LoVo (cell line): ENCODE measurements at regions not wholly inside any gene's neighbourhood (a gene's known extent, or its start where the extent isn't known, plus 50 kb on each side); places are given as distances from the start of the nearest gene placed in this dataset.
"Not testable (repeated sequence)": the region's sequence is repeated elsewhere in the genome, so short reads cannot be mapped to it uniquely, and the experiment has no call there.

ENCODE experiments used
- DNase-seq: peaks from one replicate; pipeline ENCODE4 v3.0.0-alpha.2; 2016; ENCODE audit warnings: low spot score

- DNase-seq = no peak
Observed at GRCh38 chr4:180973894-180974293, 1269.3 kb upstream of the TENM3 start.

- DNase-seq = no peak
Observed at GRCh38 chr4:180990931-180991330, 1252.3 kb upstream of the TENM3 start.

GRCh38 chr4:180993244-180993836 is 1249.9 kb upstream of the TENM3 start:
- no peak for DNase-seq

GRCh38 chr4:180994722-180995121 is 1248.5 kb upstream of the TENM3 start:
- DNase-seq = no peak

GRCh38 chr4:180999217-180999616 is 1244.0 kb upstream of the TENM3 start:
- DNase-seq = no peak

DNA sequence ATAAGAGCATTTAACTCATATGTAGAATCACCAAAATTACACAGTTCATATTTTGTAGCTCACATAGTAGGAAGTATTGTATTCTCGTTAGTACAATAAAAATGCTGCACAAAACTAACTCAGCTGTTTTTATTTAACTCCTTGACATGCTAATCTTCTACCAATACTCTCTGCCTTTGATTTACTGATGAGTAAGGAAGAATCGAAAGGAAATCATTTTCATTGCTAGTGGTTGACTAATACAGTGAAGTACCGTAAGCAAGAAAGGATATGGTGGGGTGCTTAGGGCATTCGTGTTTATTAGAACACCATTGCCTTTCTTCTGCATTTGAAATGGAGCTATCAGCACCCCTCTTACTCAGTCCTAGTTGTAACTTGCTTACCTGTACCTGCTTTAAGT is 1239.1 kb upstream of the TENM3 start:
- no peak for DNase-seq

DNA sequence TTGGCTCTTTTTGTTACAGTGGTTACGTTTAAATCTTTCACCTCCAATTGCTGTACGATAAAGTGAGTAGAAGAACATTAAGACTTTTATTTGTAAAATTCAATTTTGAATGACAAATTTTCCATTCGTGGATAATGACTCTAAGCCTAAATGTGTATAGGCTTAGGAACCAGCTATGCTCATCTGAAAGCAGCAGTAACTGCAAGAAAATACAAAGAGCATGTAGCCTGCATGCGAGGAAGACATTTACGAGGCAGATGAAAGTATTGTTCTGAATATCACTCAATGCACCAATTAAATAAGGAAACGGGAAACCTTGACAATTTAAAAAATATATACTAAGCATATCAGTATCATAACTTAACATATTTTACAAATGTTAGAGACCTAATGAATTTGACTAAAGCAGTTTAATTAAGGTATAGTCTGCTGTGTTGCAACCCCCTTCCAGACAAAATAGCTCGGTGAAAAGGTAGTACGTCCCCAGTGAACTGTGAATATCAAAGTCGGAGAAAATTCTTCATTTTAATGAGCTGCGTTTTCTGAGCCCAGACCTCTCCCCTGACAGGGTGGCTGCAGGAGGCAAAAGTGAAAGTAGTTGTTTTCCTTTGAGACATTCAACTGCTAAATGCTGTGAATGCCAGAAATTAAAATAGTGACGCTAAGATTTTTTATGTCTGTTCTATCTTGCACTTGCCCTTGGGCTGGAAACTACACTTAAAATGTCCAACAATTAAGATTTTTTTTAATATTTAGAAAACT is 1236.5 kb upstream of the TENM3 start:
- no peak for DNase-seq

DNA sequence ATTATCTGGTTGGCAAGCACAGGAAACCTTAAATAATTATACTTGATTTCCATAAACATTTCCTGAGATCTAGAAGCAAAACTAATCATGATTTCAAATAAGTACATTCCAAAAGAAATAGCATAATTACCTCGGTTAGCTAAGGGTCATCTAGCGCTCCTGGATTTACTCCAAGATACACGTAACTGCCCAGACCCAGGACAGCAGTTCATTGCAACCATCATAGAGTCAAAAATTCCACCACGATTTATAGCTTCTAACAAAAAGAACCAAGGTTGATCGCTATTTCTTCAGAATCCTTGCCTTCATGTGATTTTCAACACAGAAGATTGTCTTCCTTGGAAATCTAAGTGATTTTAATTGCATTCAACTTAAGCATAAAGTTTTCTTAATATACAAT is 1235.5 kb upstream of the TENM3 start:
- DNase-seq = no peak

DNA sequence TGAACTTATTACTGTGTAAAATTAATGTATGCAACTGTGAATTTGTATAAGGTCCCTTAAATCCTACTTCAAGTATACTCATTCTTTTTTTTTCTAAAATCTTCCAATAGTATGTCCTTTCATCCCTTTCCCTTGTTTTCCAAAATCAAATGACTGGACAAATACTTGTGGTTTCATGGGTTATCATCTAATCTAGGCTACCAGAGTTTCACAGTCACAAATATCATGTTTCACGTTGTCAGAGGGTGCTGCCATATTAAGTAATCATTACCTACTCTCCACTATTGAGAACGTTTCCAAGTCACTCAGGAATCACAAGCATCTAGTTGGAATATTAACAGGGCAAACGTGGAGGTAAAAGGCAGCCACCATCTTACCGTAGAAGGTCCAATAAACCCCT is 1235.0 kb upstream of the TENM3 start:
- DNase-seq = no peak

DNA sequence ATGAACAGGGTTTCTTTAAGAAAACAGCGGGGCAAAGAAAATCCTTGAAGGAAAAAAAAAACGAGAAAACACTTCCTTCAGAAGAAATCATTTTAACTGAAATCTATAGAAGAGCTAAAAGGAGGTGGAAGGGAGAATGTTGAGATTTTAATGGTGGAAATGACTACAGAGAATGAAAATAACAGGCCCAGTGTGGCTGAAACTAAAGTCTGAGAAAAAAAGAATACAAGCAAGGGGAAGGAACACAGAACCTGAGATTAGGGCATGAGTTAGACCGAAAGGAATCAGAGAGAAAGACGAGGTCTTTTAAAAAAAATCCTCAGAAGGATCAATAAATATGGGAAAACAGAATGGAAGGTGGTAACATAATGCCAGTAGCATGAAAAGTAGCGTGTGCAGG is 1230.0 kb upstream of the TENM3 start:
- DNase-seq = no peak

- no peak for DNase-seq
Observed at GRCh38 chr4:181017038-181017437, 1226.2 kb upstream of the TENM3 start.

DNA sequence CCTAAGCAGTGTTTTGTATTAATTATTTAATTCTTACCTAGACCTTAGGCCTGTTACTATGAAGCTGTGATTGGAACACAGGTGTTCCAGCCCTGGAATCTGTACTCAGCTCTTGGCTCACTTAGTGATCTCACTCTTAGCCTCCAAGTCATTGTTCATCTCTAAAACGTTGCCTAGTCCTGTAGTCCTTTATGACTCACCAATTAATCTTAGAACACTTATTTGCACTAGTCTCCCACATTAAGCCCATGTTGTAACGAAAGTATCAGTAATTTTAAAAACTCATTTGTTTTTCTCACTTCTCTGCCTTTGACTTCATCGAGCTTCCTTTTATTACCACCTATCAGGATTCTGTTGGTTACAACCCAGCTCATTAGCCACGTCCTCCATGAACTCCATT is 1224.7 kb upstream of the TENM3 start:
- no peak for DNase-seq

GRCh38 chr4:181018913-181019312 is 1224.3 kb upstream of the TENM3 start:
- no peak for DNase-seq

DNA sequence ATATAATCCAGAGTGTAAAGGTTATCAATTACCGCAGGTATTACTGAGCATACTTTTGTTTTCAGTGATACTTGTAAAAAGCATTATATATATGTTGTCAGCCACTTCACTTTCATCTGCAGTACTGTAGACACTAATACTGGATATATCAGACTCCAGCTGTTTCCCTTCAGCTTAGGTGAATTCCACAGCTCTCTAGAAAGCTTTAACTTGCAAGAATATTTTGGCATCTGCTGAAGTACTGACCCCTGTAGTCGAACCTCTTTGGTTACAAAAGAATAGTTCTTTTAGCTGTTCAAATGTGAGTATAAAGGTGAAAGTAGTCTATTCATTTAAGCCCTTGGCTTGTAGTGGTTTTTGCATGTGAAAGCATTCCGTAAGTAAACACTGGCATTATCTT is 1222.7 kb upstream of the TENM3 start:
- no peak for DNase-seq

GRCh38 chr4:181021213-181021612 is 1222.0 kb upstream of the TENM3 start:
- no peak for DNase-seq

DNA sequence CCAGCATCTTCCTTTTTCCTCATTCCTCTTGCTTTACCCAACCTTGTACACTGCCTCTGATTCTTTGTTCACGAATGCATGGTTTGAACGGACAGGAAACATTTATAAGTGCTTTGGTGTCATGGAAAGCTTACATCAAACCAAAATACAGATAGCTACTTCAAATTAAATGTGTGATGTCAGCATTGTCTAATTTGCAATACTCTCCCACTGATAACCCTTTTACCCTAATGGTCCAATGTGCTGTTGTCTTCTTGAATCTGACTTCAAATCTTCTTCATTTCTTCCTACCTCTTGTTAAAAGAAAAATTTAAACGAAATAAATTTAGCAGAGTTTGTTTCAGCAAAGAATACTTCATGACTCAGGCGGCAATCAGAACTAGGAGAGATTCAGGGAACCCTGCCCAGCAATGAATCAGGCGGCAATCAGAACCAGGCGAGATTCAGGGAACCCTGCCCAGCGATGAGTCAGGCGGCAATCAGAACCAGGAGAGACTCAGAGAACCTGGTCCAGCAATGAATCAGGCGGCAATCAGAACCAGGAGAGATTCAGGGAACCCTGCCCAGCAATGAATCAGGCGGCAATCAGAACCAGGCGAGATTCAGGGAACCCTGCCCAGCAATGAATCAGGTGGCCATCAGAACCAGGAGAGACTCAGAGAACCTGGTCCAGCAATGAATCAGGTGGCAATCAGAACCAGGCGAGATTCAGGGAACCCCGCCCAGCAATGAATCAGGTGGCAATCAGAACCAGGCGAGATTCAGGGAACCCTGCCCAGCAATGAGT is 1212.9 kb upstream of the TENM3 start:
- DNase-seq = not testable (repeated sequence)

- no peak for DNase-seq
Observed at GRCh38 chr4:181030961-181031360, 1212.2 kb upstream of the TENM3 start.

GRCh38 chr4:181043486-181043885 is 1199.7 kb upstream of the TENM3 start:
- DNase-seq = no peak

DNA sequence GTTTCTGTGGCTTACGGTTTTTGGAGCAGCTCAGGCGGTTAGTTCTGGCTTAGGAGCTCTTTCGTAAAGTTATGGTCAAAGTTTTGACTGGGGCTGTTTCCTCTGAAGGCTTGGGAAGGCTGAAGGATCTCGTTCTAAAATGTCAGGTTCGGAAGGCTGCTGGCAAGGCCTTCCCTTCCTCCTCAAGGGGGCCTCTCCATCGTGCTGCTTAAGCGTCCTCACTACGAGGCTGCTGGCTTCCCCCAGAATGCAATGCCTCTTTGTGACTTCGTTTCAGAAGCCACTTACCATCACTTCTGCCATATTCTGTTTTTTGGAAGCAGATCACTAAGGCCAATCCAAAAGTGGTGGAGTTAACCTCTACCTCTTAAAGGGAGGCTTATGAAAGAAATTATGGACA is 1196.4 kb upstream of the TENM3 start:
- no peak for DNase-seq

DNA sequence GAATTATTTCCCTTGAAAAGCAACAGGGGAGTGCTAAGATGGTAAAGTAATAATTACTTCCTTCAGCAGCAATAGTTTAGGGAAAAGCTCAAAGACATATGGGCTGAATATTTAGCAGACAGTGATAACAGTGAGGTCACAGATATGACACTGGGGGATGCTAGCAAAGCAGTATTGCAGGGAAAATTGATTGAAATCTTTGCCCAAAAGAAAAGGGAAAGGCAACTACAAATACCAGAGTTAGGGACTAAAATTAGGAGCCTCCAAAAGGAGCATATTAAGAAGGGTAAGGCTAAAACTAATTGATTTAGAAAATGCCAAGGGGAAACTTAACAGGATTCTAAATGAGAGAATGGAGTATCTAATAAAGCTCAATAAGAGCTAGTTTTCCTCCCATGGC is 1191.3 kb upstream of the TENM3 start:
- no peak for DNase-seq

DNA sequence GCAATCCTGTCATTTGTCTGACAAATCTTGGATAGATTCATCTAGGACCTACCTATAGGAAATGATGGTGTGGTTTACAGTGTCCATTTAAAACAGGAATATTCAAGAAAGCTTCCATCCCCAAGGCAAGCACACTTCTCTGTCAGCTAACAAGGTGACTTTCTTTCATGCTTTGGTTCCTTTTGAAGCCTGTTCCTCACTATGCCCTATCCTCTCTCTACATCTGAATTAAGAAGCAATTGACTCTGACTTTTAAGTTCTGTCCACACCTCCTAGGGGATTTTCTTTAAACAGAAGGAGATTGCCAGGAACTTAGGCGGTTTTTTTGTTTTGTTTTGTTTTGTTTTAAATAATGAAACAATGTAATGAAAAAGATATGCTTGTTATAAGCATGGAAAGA is 1181.4 kb upstream of the TENM3 start:
- DNase-seq = no peak

- DNase-seq = no peak
Observed at GRCh38 chr4:181063212-181063611, 1180.0 kb upstream of the TENM3 start.

DNA sequence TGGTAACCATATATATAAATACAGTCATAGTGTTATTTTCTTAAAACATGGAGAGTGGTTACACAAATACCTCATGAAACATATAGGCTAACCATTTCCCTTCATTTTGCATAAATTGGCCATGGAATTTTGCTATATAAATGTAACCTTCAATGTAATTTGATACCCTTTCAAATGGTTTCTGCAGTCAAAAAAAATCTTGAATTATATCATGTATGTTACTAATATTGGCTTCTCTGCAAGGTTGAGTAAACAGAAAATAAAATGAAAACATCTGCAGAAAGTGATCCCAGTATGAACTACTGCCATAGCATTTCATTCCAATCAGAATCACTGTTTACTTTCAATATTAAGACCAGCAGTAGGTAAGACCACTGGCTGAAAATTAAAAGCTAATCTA is 1165.9 kb upstream of the TENM3 start:
- DNase-seq = no peak
